ENCODE measurements at regions not wholly inside any gene's neighbourhood (a gene's known extent, or its start where the extent isn't known, plus 50 kb on each side); places are given as distances from the start of the nearest gene placed in this dataset.
"Not testable (repeated sequence)": the region's sequence is repeated elsewhere in the genome, so short reads cannot be mapped to it uniquely, and the experiment has no call there.

- Histone ChIP-seq H3K27me3 (replicated peaks; ENCODE audit: control insufficient read depth, insufficient read depth, low read length) (peaks cover 85% of the 10 kb centered on the region), H3K4me3 (ENCODE audit: low read length) (no peak overlapping the region), H3K4me1 (ENCODE audit: control insufficient read depth, insufficient read depth, low read length) (no peaks in the 10 kb centered on the region), H3K9ac (ENCODE audit: low read length) (no peak overlapping the region), H3K36me3 (ENCODE audit: control insufficient read depth, insufficient read depth, low read length, severe bottlenecking) (no peaks in the 10 kb centered on the region), H3K9me3 (ENCODE audit: control insufficient read depth, low read length) (no peaks in the 10 kb centered on the region)
- DNase-seq (ENCODE audit: low read depth), result no peak
Observed at GRCh38 chr1:22208973-22209378, 66.1 kb upstream of the WNT4 start.

GRCh38 chr1:22210176-22210575 lies 67.3 kb upstream of the WNT4 start:
- no peak for DNase-seq (ENCODE audit: low read depth)
- Histone ChIP-seq H3K36me3 (ENCODE audit: control insufficient read depth, insufficient read depth, low read length, severe bottlenecking) (no peaks in the 10 kb centered on the region), H3K4me3 (ENCODE audit: low read length) (no peak overlapping the region), H3K27me3 (replicated peaks; ENCODE audit: control insufficient read depth, insufficient read depth, low read length) (peaks cover 77% of the 10 kb centered on the region), H3K9me3 (ENCODE audit: control insufficient read depth, low read length) (no peaks in the 10 kb centered on the region), H3K4me1 (ENCODE audit: control insufficient read depth, insufficient read depth, low read length) (no peaks in the 10 kb centered on the region), H3K9ac (ENCODE audit: low read length) (no peak overlapping the region)

GRCh38 chr1:22210636-22211035 lies 67.7 kb upstream of the WNT4 start:
- Histone ChIP-seq H3K27me3 (replicated peaks; ENCODE audit: control insufficient read depth, insufficient read depth, low read length) (peaks cover 73% of the 10 kb centered on the region), H3K9me3 (ENCODE audit: control insufficient read depth, low read length) (no peaks in the 10 kb centered on the region)

GRCh38 chr1:22211459-22211858 lies 68.6 kb upstream of the WNT4 start:
- H3K9ac ChIP-seq (ENCODE audit: low read length); H3K4me1 ChIP-seq (ENCODE audit: control insufficient read depth, insufficient read depth, low read length); H3K4me3 ChIP-seq (ENCODE audit: low read length); H3K9me3 ChIP-seq (ENCODE audit: control insufficient read depth, low read length); H3K36me3 ChIP-seq (ENCODE audit: control insufficient read depth, insufficient read depth, low read length, severe bottlenecking); DNase-seq (ENCODE audit: low read depth): not testable (repeated sequence)
- H3K27me3 ChIP-seq (replicated peaks; ENCODE audit: control insufficient read depth, insufficient read depth, low read length), result peaks cover 76% of the 10 kb centered on the region

More at GRCh38 chr1:22210636-22211035, 67.7 kb upstream of the WNT4 start:
- DNase-seq (ENCODE audit: low read depth), result no peak
- Histone ChIP-seq H3K36me3 (ENCODE audit: control insufficient read depth, insufficient read depth, low read length, severe bottlenecking) (no peaks in the 10 kb centered on the region), H3K4me3 (ENCODE audit: low read length) (no peak overlapping the region), H3K9ac (ENCODE audit: low read length) (no peak overlapping the region), H3K4me1 (ENCODE audit: control insufficient read depth, insufficient read depth, low read length) (no peaks in the 10 kb centered on the region)

- Histone ChIP-seq H3K36me3 (ENCODE audit: control insufficient read depth, insufficient read depth, low read length, severe bottlenecking) (no peaks in the 10 kb centered on the region), H3K4me3 (ENCODE audit: low read length) (no peak overlapping the region), H3K27me3 (replicated peaks; ENCODE audit: control insufficient read depth, insufficient read depth, low read length) (peaks cover 72% of the 10 kb centered on the region), H3K4me1 (ENCODE audit: control insufficient read depth, insufficient read depth, low read length) (no peaks in the 10 kb centered on the region), H3K9ac (ENCODE audit: low read length) (no peak overlapping the region), H3K9me3 (ENCODE audit: control insufficient read depth, low read length) (no peaks in the 10 kb centered on the region)
- DNase-seq (ENCODE audit: low read depth), result no peak
Observed at GRCh38 chr1:22212400-22213233, 69.7 kb upstream of the WNT4 start.

- DNase-seq (ENCODE audit: low read depth), result no peak
- H3K27me3 ChIP-seq (replicated peaks; ENCODE audit: control insufficient read depth, insufficient read depth, low read length), result peaks cover 66% of the 10 kb centered on the region
- H3K9me3 ChIP-seq (ENCODE audit: control insufficient read depth, low read length), result peaks cover 5% of the 10 kb centered on the region
- H3K9ac ChIP-seq (ENCODE audit: low read length), result no peak overlapping the region
- no peak overlapping the region for H3K4me3 ChIP-seq (ENCODE audit: low read length)
- H3K4me1 ChIP-seq (ENCODE audit: control insufficient read depth, insufficient read depth, low read length), result no peaks in the 10 kb centered on the region
- H3K36me3 ChIP-seq (ENCODE audit: control insufficient read depth, insufficient read depth, low read length, severe bottlenecking), result no peaks in the 10 kb centered on the region
Observed at GRCh38 chr1:22216210-22216883, 73.5 kb upstream of the WNT4 start.

- no peak for DNase-seq (ENCODE audit: low read depth)
- Histone ChIP-seq H3K9me3 (ENCODE audit: control insufficient read depth, low read length) (peaks cover 5% of the 10 kb centered on the region), H3K9ac (ENCODE audit: low read length) (no peak overlapping the region), H3K4me1 (ENCODE audit: control insufficient read depth, insufficient read depth, low read length) (no peaks in the 10 kb centered on the region), H3K4me3 (ENCODE audit: low read length) (no peak overlapping the region), H3K27me3 (replicated peaks; ENCODE audit: control insufficient read depth, insufficient read depth, low read length) (peaks cover 67% of the 10 kb centered on the region), H3K36me3 (ENCODE audit: control insufficient read depth, insufficient read depth, low read length, severe bottlenecking) (no peaks in the 10 kb centered on the region)
Observed at GRCh38 chr1:22216966-22217365, 74.1 kb upstream of the WNT4 start.

GRCh38 chr1:22217811-22218460 lies 75.0 kb upstream of the WNT4 start:
- H3K27me3 ChIP-seq (replicated peaks; ENCODE audit: control insufficient read depth, insufficient read depth, low read length), result peaks cover 67% of the 10 kb centered on the region
- no peaks in the 10 kb centered on the region for H3K4me1 ChIP-seq (ENCODE audit: control insufficient read depth, insufficient read depth, low read length)
- H3K9me3 ChIP-seq (ENCODE audit: control insufficient read depth, low read length), result peaks cover 5% of the 10 kb centered on the region
- H3K4me3 ChIP-seq (ENCODE audit: low read length), result no peak overlapping the region
- H3K36me3 ChIP-seq (ENCODE audit: control insufficient read depth, insufficient read depth, low read length, severe bottlenecking), result no peaks in the 10 kb centered on the region
- H3K9ac ChIP-seq (ENCODE audit: low read length), result no peak overlapping the region
- no peak for DNase-seq (ENCODE audit: low read depth)

GRCh38 chr1:22218618-22219250 lies 75.8 kb upstream of the WNT4 start:
- H3K9me3 ChIP-seq (ENCODE audit: control insufficient read depth, low read length), result peaks cover 5% of the 10 kb centered on the region
- H3K9ac ChIP-seq (ENCODE audit: low read length), result no peak overlapping the region
- no peaks in the 10 kb centered on the region for H3K4me1 ChIP-seq (ENCODE audit: control insufficient read depth, insufficient read depth, low read length)
- no peak for DNase-seq (ENCODE audit: low read depth)
- no peak overlapping the region for H3K4me3 ChIP-seq (ENCODE audit: low read length)
- H3K36me3 ChIP-seq (ENCODE audit: control insufficient read depth, insufficient read depth, low read length, severe bottlenecking), result no peaks in the 10 kb centered on the region
- H3K27me3 ChIP-seq (replicated peaks; ENCODE audit: control insufficient read depth, insufficient read depth, low read length), result peaks cover 71% of the 10 kb centered on the region

- no peaks in the 10 kb centered on the region for H3K4me1 ChIP-seq (ENCODE audit: control insufficient read depth, insufficient read depth, low read length)
- H3K36me3 ChIP-seq (ENCODE audit: control insufficient read depth, insufficient read depth, low read length, severe bottlenecking), result no peaks in the 10 kb centered on the region
- H3K4me3 ChIP-seq (ENCODE audit: low read length), result no peak overlapping the region
- no peak overlapping the region for H3K9ac ChIP-seq (ENCODE audit: low read length)
- no peak for DNase-seq (ENCODE audit: low read depth)
- H3K27me3 ChIP-seq (replicated peaks; ENCODE audit: control insufficient read depth, insufficient read depth, low read length), result peaks cover 85% of the 10 kb centered on the region
- peaks cover 27% of the 10 kb centered on the region for H3K9me3 ChIP-seq (ENCODE audit: control insufficient read depth, low read length)
Observed at GRCh38 chr1:22221233-22221780, 78.4 kb upstream of the WNT4 start.

GRCh38 chr1:22222723-22223122 lies 79.8 kb upstream of the WNT4 start:
- H3K36me3 ChIP-seq (ENCODE audit: control insufficient read depth, insufficient read depth, low read length, severe bottlenecking), result no peaks in the 10 kb centered on the region
- DNase-seq (ENCODE audit: low read depth), result no peak
- no peak overlapping the region for H3K9ac ChIP-seq (ENCODE audit: low read length)
- no peaks in the 10 kb centered on the region for H3K4me1 ChIP-seq (ENCODE audit: control insufficient read depth, insufficient read depth, low read length)
- H3K27me3 ChIP-seq (replicated peaks; ENCODE audit: control insufficient read depth, insufficient read depth, low read length), result peaks cover 76% of the 10 kb centered on the region
- no peak overlapping the region for H3K4me3 ChIP-seq (ENCODE audit: low read length)
- H3K9me3 ChIP-seq (ENCODE audit: control insufficient read depth, low read length), result peaks cover 28% of the 10 kb centered on the region

All from adipocyte (in vitro differentiated cells).